Spinal cord (tissue), 9 donors: ENCODE measurements at regions not wholly inside any gene's neighbourhood (a gene's known extent, or its start where the extent isn't known, plus 50 kb on each side); places are given as distances from the start of the nearest gene placed in this dataset.

Source experiments
- DNase-seq, 6 donors: peaks; one replicate each; pipeline versions ENCODE4 v3.0.0 to v3.0.0-alpha.2; 2013 to 2015; ENCODE audit warnings: low spot score in 6 of 6, low read depth in 4 of 6
- H3K27ac ChIP-seq: one replicate; pipeline ENCODE4 v1.5.1; 2013; ENCODE audit warnings: low read depth, low read length, control low read depth
- H3K27me3 ChIP-seq: one replicate; pipeline ENCODE4 v1.6.1; 2013; ENCODE audit warnings: low read length; ENCODE audit not compliant: control insufficient read depth, insufficient read depth
- H3K36me3 ChIP-seq: one replicate; pipeline ENCODE4 v1.6.1; 2013; ENCODE audit warnings: low read length; ENCODE audit not compliant: control insufficient read depth, insufficient read depth
- H3K4me1 ChIP-seq: one replicate; pipeline ENCODE4 v1.6.1; 2013; ENCODE audit warnings: low read length; ENCODE audit not compliant: control insufficient read depth, insufficient read depth
- H3K4me3 ChIP-seq: one replicate; pipeline ENCODE4 v1.5.1; 2013; ENCODE audit warnings: low read depth, low read length, control low read depth
- H3K9me3 ChIP-seq: one replicate; pipeline ENCODE4 v1.6.1; 2013; ENCODE audit warnings: low read length; ENCODE audit not compliant: control insufficient read depth, insufficient read depth
- WGBS: methylation state at CpG from one replicate; pipeline ENCODE4 v1.1.5; 2013; ENCODE audit warnings: missing lambda C conversion rate; ENCODE audit not compliant: insufficient coverage; 5-methylcytosine and 5-hydroxymethylcytosine counted together
- donor health status: healthy.

DNA sequence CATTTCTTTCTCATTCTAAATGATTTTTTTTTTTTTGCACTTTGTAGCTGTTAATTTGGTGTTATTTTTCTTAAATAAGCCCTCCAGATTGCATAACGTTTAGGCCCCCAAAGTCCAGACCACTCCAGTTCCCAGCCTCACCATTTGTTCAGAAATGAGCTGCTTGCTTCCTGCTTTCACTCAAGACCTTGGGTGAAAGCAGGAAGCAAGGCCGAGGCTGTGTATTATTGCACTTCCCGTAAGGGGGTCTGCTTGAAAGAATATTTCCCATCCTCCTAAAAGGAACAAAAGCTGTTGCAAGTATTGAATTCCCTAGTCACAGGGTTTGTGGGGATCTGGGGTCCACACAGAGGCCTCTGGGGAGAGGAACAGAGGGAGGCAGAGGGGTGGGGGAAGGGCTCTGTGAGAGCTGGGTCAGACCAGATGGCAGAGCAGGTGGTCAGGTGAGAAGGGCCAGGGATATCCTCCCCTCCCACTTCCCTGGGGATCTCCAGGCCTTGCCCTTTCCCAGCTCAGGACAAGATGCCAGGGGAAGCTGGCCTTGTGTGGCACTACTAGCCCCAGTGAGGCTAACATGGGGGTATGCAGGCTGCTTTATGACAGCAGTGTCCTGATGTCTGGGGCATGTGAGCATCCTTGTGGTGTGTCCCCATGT lies 51.6 kb upstream of the MYEOV start:
- 33% methylated on average over 1 of the region's 3 CpGs for WGBS
- Histone ChIP-seq H3K36me3 (no peaks in the 10 kb centered on the region), H3K9me3 (no peaks in the 10 kb centered on the region), H3K27ac (no peak overlapping the region), H3K27me3 (no peaks in the 10 kb centered on the region), H3K4me3 (no peak overlapping the region), H3K4me1 (peaks cover 7% of the 10 kb centered on the region)
- DNase-seq = no peak

DNA sequence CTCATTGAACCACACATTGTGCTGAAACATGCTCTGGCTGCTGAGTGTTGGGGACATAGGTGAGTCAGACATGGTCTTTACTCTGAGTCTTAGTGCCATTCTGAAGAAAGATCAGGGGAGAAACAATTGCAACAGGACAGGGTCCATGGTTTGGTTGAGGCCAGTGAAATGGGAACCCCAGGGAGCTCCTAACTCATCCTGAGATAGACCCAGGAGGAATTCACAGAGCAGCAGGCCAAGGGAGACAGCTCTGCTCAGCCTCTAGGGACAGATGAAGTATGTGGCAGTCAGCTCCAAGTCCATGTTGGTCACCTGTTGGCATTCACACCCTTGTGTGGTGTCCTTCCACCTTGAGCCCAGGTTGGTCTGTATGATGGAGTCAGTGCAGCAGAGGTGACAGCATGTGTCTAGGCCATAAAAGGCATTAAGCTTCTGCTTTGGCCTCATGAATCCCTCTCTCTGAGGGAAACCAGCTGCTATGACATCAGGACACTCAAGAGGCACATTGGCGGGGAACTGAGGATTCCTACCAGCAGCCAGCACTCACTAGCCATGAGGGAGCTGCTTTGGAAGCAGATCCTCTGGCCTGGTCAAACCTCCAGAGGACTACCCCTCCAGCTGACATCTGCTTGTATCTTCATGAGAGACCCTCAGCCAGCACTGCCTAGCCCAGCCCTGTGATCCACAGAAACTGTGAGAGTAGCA lies 50.3 kb upstream of the MYEOV start:
- Histone ChIP-seq H3K4me1 (peaks cover 7% of the 10 kb centered on the region), H3K4me3 (no peak overlapping the region), H3K9me3 (no peaks in the 10 kb centered on the region), H3K27me3 (peaks cover 3% of the 10 kb centered on the region), H3K36me3 (no peaks in the 10 kb centered on the region), H3K27ac (no peak overlapping the region)
- WGBS = 100% methylated on average over 1 of the region's 1 CpG
- DNase-seq = no peak
